HCT116 (cell line): ENCODE measurements at regions not wholly inside any gene's neighbourhood (a gene's known extent, or its start where the extent isn't known, plus 50 kb on each side); places are given as distances from the start of the nearest gene placed in this dataset.

ENCODE experiments used
- ATAC-seq: fragments of 200-7000 bp; cut with Tn5 transposase; 2 replicates; pipeline ENCODE4 v1.9.1; 2020; ENCODE audit warnings: mild to moderate bottlenecking, moderate library complexity
- BruUV-seq: library from RNA; stranded (reverse); fragments of 400-500 nt; replicated peaks from 2 replicates; lab custom pipeline; 2021; lab: Mats Ljungman, UMichigan
- CTCF ChIA-PET: fragments of 300-600 bp; sonication (Branson Sonifier 250); formaldehyde crosslinking; loops from one replicate; lab custom pipeline; 2021; ENCODE audit warnings: antibody characterized with exemption; lab: Charles Lee
- POLR2A ChIA-PET: fragments of 300-600, 350-600 bp; sonication (Branson Sonifier 250); formaldehyde crosslinking; loops from one replicate; lab custom pipeline; 2021; ENCODE audit warnings: antibody characterized with exemption; lab: Charles Lee
- RAD21 ChIA-PET, 2 experiments: fragments of 300-600 bp; sonication (Branson Sonifier 250); formaldehyde crosslinking; loops; one replicate each; lab custom pipeline; 2023; ENCODE audit warnings: low total read pairs in 2 of 2; ENCODE audit not compliant: uncharacterized antibody in 2 of 2, unreplicated experiment in 2 of 2, low non-redundant PET in 1 of 2; lab: Charles Lee
- DNase-seq: peaks from one replicate; pipeline ENCODE4 v3.0.0-alpha.2; 2010; ENCODE audit warnings: low read depth, low spot score
- H2AFZ ChIP-seq: fragments of 200-600 bp; shearing (Covaris generic), sonication (generic); 2 replicates; pipeline ENCODE4 v1.6.1; 2017; ENCODE audit warnings: low read depth, mixed run types, mixed read lengths, antibody characterized with exemption, low read length; ENCODE audit not compliant: poor library complexity, severe bottlenecking
- H3K27ac ChIP-seq: 2 replicates; pipeline ENCODE4 v1.5.1; 2012; ENCODE audit warnings: low read depth, low read length
- H3K27me3 ChIP-seq: fragments of 200-600 bp; sonication (generic); 2 replicates; pipeline ENCODE4 v1.6.1; 2016; ENCODE audit warnings: mixed run types, low read length, mixed read lengths; ENCODE audit not compliant: insufficient read depth
- H3K36me3 ChIP-seq, 2 experiments: fragments of 200-500 bp in 1 of 2; fragments of 200-600 bp in 1 of 2; sonication (Bioruptor generic) in 1 of 2; sonication (generic) in 1 of 2; 2 replicates each; pipeline versions ENCODE4 v1.5.1 to v1.6.1; 2014 to 2016; ENCODE audit warnings: low read length in 2 of 2, inconsistent platforms in 1 of 2, mixed read lengths in 1 of 2, mixed run types in 1 of 2; ENCODE audit not compliant: insufficient read depth in 2 of 2, control insufficient read depth in 1 of 2
- H3K4me1 ChIP-seq, 2 experiments: fragments of 200-600 bp in 1 of 2; sonication (generic) in 1 of 2; 2 replicates each; pipeline versions ENCODE4 v1.5.1 to v1.6.1; 2012 to 2017; ENCODE audit warnings: low read length in 2 of 2, inconsistent platforms in 1 of 2, mild to moderate bottlenecking in 1 of 2, mixed read lengths in 1 of 2, mixed run types in 1 of 2, moderate library complexity in 1 of 2; ENCODE audit not compliant: insufficient read depth in 2 of 2, control insufficient read depth in 1 of 2
- H3K4me2 ChIP-seq: fragments of 200-600 bp; sonication (generic); 2 replicates; pipeline ENCODE4 v1.6.1; 2017; ENCODE audit warnings: mixed run types, low read length, mixed read lengths
- H3K4me3 ChIP-seq, 2 experiments: fragments of 200-600 bp in 1 of 2; sonication (generic) in 1 of 2; replicated peaks in 1 of 2; 2 replicates each; pipeline ENCODE4 v1.5.1; 2011 to 2016; ENCODE audit warnings: low read length in 2 of 2, control low read depth in 1 of 2, low read depth in 1 of 2, mild to moderate bottlenecking in 1 of 2, mixed read lengths in 1 of 2, mixed run types in 1 of 2
- H3K79me2 ChIP-seq: fragments of 200-600 bp; sonication (generic); 2 replicates; pipeline ENCODE4 v1.6.1; 2017; ENCODE audit warnings: mild to moderate bottlenecking, mixed run types, low read length, moderate library complexity, mixed read lengths; ENCODE audit not compliant: insufficient read depth
- H3K9ac ChIP-seq: fragments of 200-600 bp; sonication (generic); 2 replicates; pipeline ENCODE4 v1.6.1; 2016; ENCODE audit warnings: low read length, mixed read lengths
- H3K9me2 ChIP-seq: fragments of 200-600 bp; sonication (generic), shearing (Covaris generic); 2 replicates; pipeline ENCODE4 v1.6.1; 2017; ENCODE audit warnings: mixed run types, mild to moderate bottlenecking, moderate library complexity; ENCODE audit not compliant: insufficient read depth
- H3K9me3 ChIP-seq, 2 experiments: fragments of 200-500 bp in 1 of 2; fragments of 200-600 bp in 1 of 2; sonication (Bioruptor generic) in 1 of 2; sonication (generic) in 1 of 2; 2 replicates each; pipeline ENCODE4 v1.6.1; 2014 to 2017; ENCODE audit warnings: low read length in 2 of 2, mixed read lengths in 2 of 2, inconsistent platforms in 1 of 2, low read depth in 1 of 2, mild to moderate bottlenecking in 1 of 2, mixed run types in 1 of 2, moderate library complexity in 1 of 2; ENCODE audit not compliant: control insufficient read depth in 1 of 2, insufficient read depth in 1 of 2
- H4K20me1 ChIP-seq: fragments of 200-600 bp; sonication (generic), shearing (Covaris generic); 2 replicates; pipeline ENCODE4 v1.6.1; 2017; ENCODE audit warnings: mixed run types, mild to moderate bottlenecking, moderate library complexity; ENCODE audit not compliant: insufficient read depth
- CBX3 ChIP-seq: IDR thresholded peaks from 2 replicates; pipeline ENCODE4 v1.6.1; 2012; ENCODE audit warnings: low read depth
- EGR1 ChIP-seq: IDR thresholded peaks from 2 replicates; pipeline ENCODE4 v1.6.1; 2012; ENCODE audit warnings: low read depth
- ELF1 ChIP-seq: IDR thresholded peaks from 2 replicates; pipeline ENCODE4 v1.6.1; 2012; ENCODE audit warnings: low read depth, borderline replicate concordance
- EZH2phosphoT487 ChIP-seq: fragments of 200-600 bp; IDR thresholded peaks from 2 replicates; pipeline ENCODE4 v1.6.1; 2018; ENCODE audit warnings: antibody characterized with exemption, borderline replicate concordance
- FOSL1 ChIP-seq: IDR thresholded peaks from 2 replicates; pipeline ENCODE4 v1.6.1; 2012; ENCODE audit warnings: low read depth
- POLR2A ChIP-seq: IDR thresholded peaks from 2 replicates; pipeline ENCODE4 v1.7.0; 2011; ENCODE audit warnings: borderline replicate concordance; ENCODE audit not compliant: insufficient read depth, insufficient read length; ENCODE audit errors: extremely low read depth
- SIN3A ChIP-seq: IDR thresholded peaks from 2 replicates; pipeline ENCODE4 v1.6.1; 2012; ENCODE audit warnings: low read depth
- SRF ChIP-seq: IDR thresholded peaks from 2 replicates; pipeline ENCODE4 v1.6.1; 2012; ENCODE audit warnings: low read depth
- intact Hi-C: fragments of 100-400 bp; cut with micrococcal nuclease; formaldehyde crosslinking; loops from 2 replicates; pipeline ENCODE4 v1.10.0; 2022
- TF ChIP-seq, protein P1 (sequence below): IDR thresholded peaks from 2 replicates; pipeline ENCODE4 v1.6.1; 2011; ENCODE audit warnings: mild to moderate bottlenecking, low read length, moderate library complexity; ENCODE audit not compliant: insufficient replicate concordance; ENCODE audit errors: extremely low read depth
- TF ChIP-seq, protein P2 (sequence below): IDR thresholded peaks from 2 replicates; pipeline ENCODE4 v1.6.1; 2012

DNA sequence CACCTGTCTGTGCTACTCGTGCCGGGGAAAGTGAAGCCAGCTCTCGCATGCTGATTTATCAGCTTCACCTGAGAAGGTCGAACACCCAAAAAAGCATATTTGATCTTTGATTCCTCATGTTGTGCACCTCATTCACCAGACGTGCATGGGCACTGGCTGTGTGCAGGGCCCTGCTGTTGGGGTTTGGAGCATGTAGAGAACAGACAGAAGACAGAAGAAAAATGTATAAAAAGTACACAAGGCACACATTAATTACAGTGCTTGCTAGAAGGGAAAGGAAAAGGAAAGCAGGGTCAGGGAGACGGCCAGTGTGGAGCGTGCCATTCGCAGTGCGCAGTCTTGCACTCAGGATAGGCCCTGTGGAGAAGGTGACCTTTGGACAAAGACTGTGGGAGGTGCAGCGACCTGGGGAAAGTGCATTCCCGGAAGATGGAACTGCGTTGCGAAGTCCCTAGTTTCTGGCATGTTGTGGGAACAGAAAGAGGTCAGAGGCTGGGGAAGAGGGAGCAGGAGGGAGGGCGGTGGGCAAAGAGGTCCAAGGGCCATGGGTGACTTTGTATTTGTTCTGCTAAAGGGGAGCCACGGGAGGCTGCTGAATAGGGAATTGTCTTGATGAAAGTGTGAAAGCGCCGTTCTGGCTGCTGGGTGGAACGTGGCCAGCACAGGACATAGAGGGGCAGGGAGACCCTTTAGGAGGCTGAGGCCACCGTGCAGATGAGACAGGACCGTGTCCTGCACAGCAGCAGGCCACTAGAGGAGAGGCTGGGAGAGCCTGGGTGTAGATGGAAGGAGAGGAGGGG is 232.8 kb downstream of the GLRX3 start:
- Histone ChIP-seq H3K9me2 (no peaks in the 10 kb centered on the region), H3K4me1 (no peaks in the 10 kb centered on the region), H3K4me3 (no peak overlapping the region), H2AFZ (no peak overlapping the region), H3K27me3 (no peaks in the 10 kb centered on the region)
- ChIA-PET CTCF (no interaction called here), POLR2A (no interaction called here)
- no peak for DNase-seq
- intact Hi-C loops, result no loop called here
- no peak for TF ChIP-seq CBX3
- no peak for TF ChIP-seq SIN3A
- TF ChIP-seq SRF, result no peak
- TF ChIP-seq, protein P1, sequence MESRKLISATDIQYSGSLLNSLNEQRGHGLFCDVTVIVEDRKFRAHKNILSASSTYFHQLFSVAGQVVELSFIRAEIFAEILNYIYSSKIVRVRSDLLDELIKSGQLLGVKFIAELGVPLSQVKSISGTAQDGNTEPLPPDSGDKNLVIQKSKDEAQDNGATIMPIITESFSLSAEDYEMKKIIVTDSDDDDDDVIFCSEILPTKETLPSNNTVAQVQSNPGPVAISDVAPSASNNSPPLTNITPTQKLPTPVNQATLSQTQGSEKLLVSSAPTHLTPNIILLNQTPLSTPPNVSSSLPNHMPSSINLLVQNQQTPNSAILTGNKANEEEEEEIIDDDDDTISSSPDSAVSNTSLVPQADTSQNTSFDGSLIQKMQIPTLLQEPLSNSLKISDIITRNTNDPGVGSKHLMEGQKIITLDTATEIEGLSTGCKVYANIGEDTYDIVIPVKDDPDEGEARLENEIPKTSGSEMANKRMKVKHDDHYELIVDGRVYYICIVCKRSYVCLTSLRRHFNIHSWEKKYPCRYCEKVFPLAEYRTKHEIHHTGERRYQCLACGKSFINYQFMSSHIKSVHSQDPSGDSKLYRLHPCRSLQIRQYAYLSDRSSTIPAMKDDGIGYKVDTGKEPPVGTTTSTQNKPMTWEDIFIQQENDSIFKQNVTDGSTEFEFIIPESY, result no peak
- TF ChIP-seq ELF1, result no peak
- TF ChIP-seq, protein P2, sequence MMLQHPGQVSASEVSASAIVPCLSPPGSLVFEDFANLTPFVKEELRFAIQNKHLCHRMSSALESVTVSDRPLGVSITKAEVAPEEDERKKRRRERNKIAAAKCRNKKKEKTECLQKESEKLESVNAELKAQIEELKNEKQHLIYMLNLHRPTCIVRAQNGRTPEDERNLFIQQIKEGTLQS, result no peak
- TF ChIP-seq FOSL1, result no peak
- no peak for TF ChIP-seq EGR1
- no peak for TF ChIP-seq POLR2A
- TF ChIP-seq EZH2phosphoT487, result no peak
- TF ChIP-seq, all 23 proteins: peak for 0
- no peak overlapping the region for H3K4me2 ChIP-seq
- H3K27ac ChIP-seq, result no peak overlapping the region
- ATAC-seq, result no peak
- BruUV-seq, result no TSS peak
- no peaks in the 10 kb centered on the region for H4K20me1 ChIP-seq
- H3K36me3 ChIP-seq, result no peaks in the 10 kb centered on the region
- RAD21 ChIA-PET, result no interaction called here
- no peaks in the 10 kb centered on the region for H3K79me2 ChIP-seq
- no peaks in the 10 kb centered on the region for H3K9me3 ChIP-seq
- no peak overlapping the region for H3K9ac ChIP-seq
